ENCODE measurements at regions not wholly inside any gene's neighbourhood (a gene's known extent, or its start where the extent isn't known, plus 50 kb on each side); places are given as distances from the start of the nearest gene placed in this dataset.

DNA sequence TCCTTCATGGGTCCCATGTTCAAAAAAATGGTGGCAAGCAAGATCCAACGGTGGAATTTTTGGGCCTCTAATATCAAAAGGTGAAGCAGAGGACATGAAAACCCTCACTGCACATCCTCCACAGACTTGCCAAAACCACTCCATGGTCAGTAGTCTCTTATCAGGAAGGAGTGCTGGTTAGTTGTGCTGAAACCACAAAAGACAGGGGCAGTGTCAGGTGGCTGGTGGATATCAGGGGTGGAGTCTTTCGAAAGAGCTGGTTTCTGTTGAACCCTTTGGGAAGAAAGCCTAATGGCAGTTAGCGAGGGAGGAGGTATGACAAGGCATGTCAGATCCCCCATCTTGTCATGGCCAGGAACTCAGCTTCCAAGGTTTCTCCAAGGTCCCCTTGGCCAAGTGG lies 395.9 kb upstream of the CAMK1G start:
- Histone ChIP-seq H3K9me3 (ENCODE audit: low read length) (no peaks in the 10 kb centered on the region), H3K4me3 (ENCODE audit: low read depth, low read length, poor library complexity, severe bottlenecking) (no peak overlapping the region), H4K20me1 (ENCODE audit: insufficient read depth, low read length) (no peaks in the 10 kb centered on the region), H3K79me2 (ENCODE audit: insufficient read depth, low read depth, low read length) (no peaks in the 10 kb centered on the region), H2AFZ (ENCODE audit: low read length) (no peak overlapping the region), H3K9me2 (ENCODE audit: insufficient read depth, low read length) (no peaks in the 10 kb centered on the region), H3K4me2 (ENCODE audit: low read length) (no peak overlapping the region), H3K4me1 (ENCODE audit: insufficient read depth, low read length, poor library complexity, severe bottlenecking) (no peaks in the 10 kb centered on the region), H3K27ac (ENCODE audit: low read depth, low read length, poor library complexity, severe bottlenecking) (no peak overlapping the region), H3K36me3 (ENCODE audit: insufficient read depth, low read length) (no peaks in the 10 kb centered on the region)
- DNase-seq (ENCODE audit: low spot score): no peak
- POLR2A ChIA-PET: interaction anchor here (0.6 kb wide), 2 partner anchors 96 to 585 kb away, joined by 3 to 4 read pairs; no protein-coding TSS in a partner anchor
- intact Hi-C loops (cut with micrococcal nuclease; ENCODE audit: unreplicated experiment): no loop called here
- no peak for TF ChIP-seq EZH2phosphoT487 (IDR thresholded peaks at IDR 0.05; ENCODE audit: borderline replicate concordance, low read depth, low read length)
- TF ChIP-seq, protein P1, sequence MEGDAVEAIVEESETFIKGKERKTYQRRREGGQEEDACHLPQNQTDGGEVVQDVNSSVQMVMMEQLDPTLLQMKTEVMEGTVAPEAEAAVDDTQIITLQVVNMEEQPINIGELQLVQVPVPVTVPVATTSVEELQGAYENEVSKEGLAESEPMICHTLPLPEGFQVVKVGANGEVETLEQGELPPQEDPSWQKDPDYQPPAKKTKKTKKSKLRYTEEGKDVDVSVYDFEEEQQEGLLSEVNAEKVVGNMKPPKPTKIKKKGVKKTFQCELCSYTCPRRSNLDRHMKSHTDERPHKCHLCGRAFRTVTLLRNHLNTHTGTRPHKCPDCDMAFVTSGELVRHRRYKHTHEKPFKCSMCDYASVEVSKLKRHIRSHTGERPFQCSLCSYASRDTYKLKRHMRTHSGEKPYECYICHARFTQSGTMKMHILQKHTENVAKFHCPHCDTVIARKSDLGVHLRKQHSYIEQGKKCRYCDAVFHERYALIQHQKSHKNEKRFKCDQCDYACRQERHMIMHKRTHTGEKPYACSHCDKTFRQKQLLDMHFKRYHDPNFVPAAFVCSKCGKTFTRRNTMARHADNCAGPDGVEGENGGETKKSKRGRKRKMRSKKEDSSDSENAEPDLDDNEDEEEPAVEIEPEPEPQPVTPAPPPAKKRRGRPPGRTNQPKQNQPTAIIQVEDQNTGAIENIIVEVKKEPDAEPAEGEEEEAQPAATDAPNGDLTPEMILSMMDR (conservative IDR thresholded peaks at IDR 0.05; ENCODE audit: low read length): no peak
- CTCF ChIA-PET (ENCODE audit: unreplicated experiment): no interaction called here
- BruUV-seq (replicated peaks): no TSS peak

DNA sequence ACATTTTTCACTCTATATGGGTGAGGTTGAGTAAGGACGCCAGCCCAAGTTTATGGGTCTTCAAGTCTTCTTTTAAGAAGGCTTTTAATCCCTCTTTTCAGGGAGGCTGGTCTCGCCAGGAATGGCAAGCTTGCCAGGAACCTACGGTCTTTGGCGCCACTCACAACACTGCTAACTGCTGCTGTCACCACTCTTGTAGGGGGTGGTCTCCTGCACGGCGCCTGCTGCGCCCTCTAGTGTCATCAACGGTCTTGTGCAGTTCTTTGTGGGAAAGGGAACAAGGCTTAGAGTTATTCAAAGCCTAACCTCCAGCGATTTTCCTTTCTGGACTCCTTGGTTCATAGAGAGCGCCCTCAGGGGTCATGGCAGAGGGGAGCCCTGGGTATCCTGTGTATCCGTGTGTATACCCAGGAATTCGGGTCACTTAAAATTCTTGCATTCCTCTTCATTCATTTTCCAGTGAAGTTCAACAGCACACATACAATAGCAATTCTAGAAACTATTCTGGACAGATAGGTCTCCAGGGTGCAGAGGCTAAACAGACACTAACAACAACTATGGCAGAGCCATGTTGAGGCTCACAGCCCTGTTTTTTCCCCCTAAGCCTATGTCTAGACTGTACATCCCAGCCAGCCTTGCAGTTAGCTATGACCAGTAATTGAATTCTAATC lies 392.8 kb upstream of the CAMK1G start:
- Histone ChIP-seq H4K20me1 (ENCODE audit: insufficient read depth, low read length) (no peaks in the 10 kb centered on the region), H3K79me2 (ENCODE audit: insufficient read depth, low read depth, low read length) (no peaks in the 10 kb centered on the region), H3K9me3 (ENCODE audit: low read length) (peaks cover 8% of the 10 kb centered on the region; the same call in 1 of the 2 replicates), H2AFZ (ENCODE audit: low read length) (peak overlapping the region; percentile 54; the same call in 1 of the 2 replicates), H3K9me2 (ENCODE audit: insufficient read depth, low read length) (no peaks in the 10 kb centered on the region), H3K27ac (ENCODE audit: low read depth, low read length, poor library complexity, severe bottlenecking) (no peak overlapping the region), H3K4me3 (ENCODE audit: low read depth, low read length, poor library complexity, severe bottlenecking) (no peak overlapping the region), H3K36me3 (ENCODE audit: insufficient read depth, low read length) (no peaks in the 10 kb centered on the region), H3K4me1 (ENCODE audit: insufficient read depth, low read length, poor library complexity, severe bottlenecking) (no peaks in the 10 kb centered on the region), H3K4me2 (ENCODE audit: low read length) (no peak overlapping the region)
- no peak for TF ChIP-seq EZH2phosphoT487 (IDR thresholded peaks at IDR 0.05; ENCODE audit: borderline replicate concordance, low read depth, low read length)
- TF ChIP-seq, protein P1 (conservative IDR thresholded peaks at IDR 0.05; ENCODE audit: low read length): peak; percentile 80
- no TSS peak for BruUV-seq (replicated peaks)
- DNase-seq (ENCODE audit: low spot score): peak; percentile 42
- ChIA-PET CTCF (ENCODE audit: unreplicated experiment) (no interaction called here), POLR2A (no interaction called here)
- intact Hi-C loops (cut with micrococcal nuclease; ENCODE audit: unreplicated experiment): loop anchor here (5.0 kb wide), 1 partner anchor 538 kb away; no protein-coding TSS in a partner anchor

DNA sequence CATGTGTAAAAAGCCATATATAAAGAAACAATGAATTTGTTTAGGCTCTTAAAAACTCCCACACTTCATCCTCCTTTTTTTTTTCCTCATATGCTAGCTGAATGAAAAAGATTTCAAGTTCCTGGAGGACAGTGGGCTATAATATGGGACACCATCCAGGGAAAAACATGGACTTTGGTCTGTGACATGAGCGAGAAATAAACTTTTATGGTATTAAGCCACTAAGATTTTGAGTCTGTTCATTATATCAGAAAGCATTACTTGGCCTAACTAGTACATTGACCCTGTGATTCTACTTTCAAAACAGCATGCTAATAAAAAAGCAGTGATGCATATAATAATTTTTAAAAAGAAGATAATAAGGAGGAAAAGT lies 392.3 kb upstream of the CAMK1G start:
- CTCF ChIA-PET (ENCODE audit: unreplicated experiment): no interaction called here
- TF ChIP-seq, protein P1 (conservative IDR thresholded peaks at IDR 0.05; ENCODE audit: low read length): no peak
- no peak for TF ChIP-seq EZH2phosphoT487 (IDR thresholded peaks at IDR 0.05; ENCODE audit: borderline replicate concordance, low read depth, low read length)
- Histone ChIP-seq H3K9me2 (ENCODE audit: insufficient read depth, low read length) (no peaks in the 10 kb centered on the region), H3K4me1 (ENCODE audit: insufficient read depth, low read length, poor library complexity, severe bottlenecking) (no peaks in the 10 kb centered on the region), H3K4me3 (ENCODE audit: low read depth, low read length, poor library complexity, severe bottlenecking) (no peak overlapping the region), H2AFZ (ENCODE audit: low read length) (no peak overlapping the region), H3K79me2 (ENCODE audit: insufficient read depth, low read depth, low read length) (no peaks in the 10 kb centered on the region), H3K36me3 (ENCODE audit: insufficient read depth, low read length) (no peaks in the 10 kb centered on the region), H3K27ac (ENCODE audit: low read depth, low read length, poor library complexity, severe bottlenecking) (no peak overlapping the region), H3K9me3 (ENCODE audit: low read length) (peaks cover 14% of the 10 kb centered on the region), H3K4me2 (ENCODE audit: low read length) (no peak overlapping the region), H4K20me1 (ENCODE audit: insufficient read depth, low read length) (no peaks in the 10 kb centered on the region)
- BruUV-seq (replicated peaks): no TSS peak
- intact Hi-C loops (cut with micrococcal nuclease; ENCODE audit: unreplicated experiment): loop anchor here (5.0 kb wide), 1 partner anchor 539 kb away; no protein-coding TSS in a partner anchor
- DNase-seq (ENCODE audit: low spot score): no peak
- POLR2A ChIA-PET: no interaction called here
